ENCODE measurements at regions not wholly inside any gene's neighbourhood (a gene's known extent, or its start where the extent isn't known, plus 50 kb on each side); places are given as distances from the start of the nearest gene placed in this dataset.

DNA sequence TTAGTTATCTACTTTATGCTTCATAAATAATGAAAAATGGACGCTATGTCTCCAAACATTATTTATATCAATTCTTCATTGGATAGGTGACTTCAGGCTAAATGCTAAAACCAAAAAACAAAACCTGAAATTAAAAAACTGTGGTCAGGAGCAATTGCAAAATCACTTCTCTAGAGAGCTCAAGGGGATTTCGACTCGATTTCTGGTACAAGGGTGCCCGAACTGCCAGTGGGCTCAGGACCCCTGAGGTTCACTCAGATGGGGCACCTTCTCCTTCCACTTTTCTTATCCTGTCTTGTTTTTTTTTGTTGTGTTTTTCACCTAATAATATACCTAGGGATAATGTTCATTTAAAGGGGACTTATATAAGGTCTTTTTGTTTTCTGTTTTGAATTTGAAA lies 65.8 kb upstream of the CELF4 start:
- no peaks in the 10 kb centered on the region for H3K4me1 ChIP-seq (ENCODE audit: insufficient read depth, insufficient read length)
- TF ChIP-seq ZNF274 (IDR thresholded peaks at IDR 0.05; ENCODE audit: low read depth, low read length) (no peak), YY1 (IDR thresholded peaks at IDR 0.05; ENCODE audit: insufficient read depth, insufficient read length) (no peak), SUZ12 (IDR thresholded peaks at IDR 0.05; ENCODE audit: extremely low read depth, insufficient read depth, insufficient read length) (no peak)
- H3K36me3 ChIP-seq (ENCODE audit: insufficient read depth, insufficient read length, low read length) = no peaks in the 10 kb centered on the region
- H3K4me3 ChIP-seq (ENCODE audit: insufficient read length, low read depth) = no peak overlapping the region
- no peaks in the 10 kb centered on the region for H3K27me3 ChIP-seq (ENCODE audit: insufficient read depth, insufficient read length)
- H3K9me3 ChIP-seq (ENCODE audit: insufficient read depth, low read length) = no peaks in the 10 kb centered on the region
- no peak overlapping the region for H3K9ac ChIP-seq (ENCODE audit: insufficient read length, low read depth)
- no peak for DNase-seq (ENCODE audit: low read depth, low spot score)

DNA sequence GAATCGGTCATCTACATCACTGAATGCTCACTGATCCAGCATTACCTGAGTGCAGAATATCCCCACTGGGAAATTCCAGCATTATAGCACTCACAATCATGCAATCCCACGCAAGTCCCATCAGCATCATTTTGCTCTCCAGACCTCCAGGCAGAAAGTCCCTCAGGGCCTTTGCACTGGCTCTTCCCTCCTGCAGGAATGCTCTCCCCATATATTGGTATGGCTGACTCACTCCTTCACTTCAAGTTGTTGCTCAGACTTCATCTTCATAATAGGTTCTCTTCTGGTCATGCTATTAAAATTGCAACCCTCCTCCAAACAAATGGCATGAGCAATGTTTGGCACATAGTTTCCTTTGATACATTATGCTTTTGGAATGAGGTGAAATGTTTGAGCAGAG lies 64.7 kb upstream of the CELF4 start:
- no peaks in the 10 kb centered on the region for H3K27me3 ChIP-seq (ENCODE audit: insufficient read depth, insufficient read length)
- H3K36me3 ChIP-seq (ENCODE audit: insufficient read depth, insufficient read length, low read length) = no peaks in the 10 kb centered on the region
- H3K9ac ChIP-seq (ENCODE audit: insufficient read length, low read depth) = no peak overlapping the region
- no peaks in the 10 kb centered on the region for H3K9me3 ChIP-seq (ENCODE audit: insufficient read depth, low read length)
- TF ChIP-seq SUZ12 (IDR thresholded peaks at IDR 0.05; ENCODE audit: extremely low read depth, insufficient read depth, insufficient read length) (no peak), YY1 (IDR thresholded peaks at IDR 0.05; ENCODE audit: insufficient read depth, insufficient read length) (no peak), ZNF274 (IDR thresholded peaks at IDR 0.05; ENCODE audit: low read depth, low read length) (no peak)
- no peak for DNase-seq (ENCODE audit: low read depth, low spot score)
- H3K4me3 ChIP-seq (ENCODE audit: insufficient read length, low read depth) = no peak overlapping the region
- no peaks in the 10 kb centered on the region for H3K4me1 ChIP-seq (ENCODE audit: insufficient read depth, insufficient read length)

DNA sequence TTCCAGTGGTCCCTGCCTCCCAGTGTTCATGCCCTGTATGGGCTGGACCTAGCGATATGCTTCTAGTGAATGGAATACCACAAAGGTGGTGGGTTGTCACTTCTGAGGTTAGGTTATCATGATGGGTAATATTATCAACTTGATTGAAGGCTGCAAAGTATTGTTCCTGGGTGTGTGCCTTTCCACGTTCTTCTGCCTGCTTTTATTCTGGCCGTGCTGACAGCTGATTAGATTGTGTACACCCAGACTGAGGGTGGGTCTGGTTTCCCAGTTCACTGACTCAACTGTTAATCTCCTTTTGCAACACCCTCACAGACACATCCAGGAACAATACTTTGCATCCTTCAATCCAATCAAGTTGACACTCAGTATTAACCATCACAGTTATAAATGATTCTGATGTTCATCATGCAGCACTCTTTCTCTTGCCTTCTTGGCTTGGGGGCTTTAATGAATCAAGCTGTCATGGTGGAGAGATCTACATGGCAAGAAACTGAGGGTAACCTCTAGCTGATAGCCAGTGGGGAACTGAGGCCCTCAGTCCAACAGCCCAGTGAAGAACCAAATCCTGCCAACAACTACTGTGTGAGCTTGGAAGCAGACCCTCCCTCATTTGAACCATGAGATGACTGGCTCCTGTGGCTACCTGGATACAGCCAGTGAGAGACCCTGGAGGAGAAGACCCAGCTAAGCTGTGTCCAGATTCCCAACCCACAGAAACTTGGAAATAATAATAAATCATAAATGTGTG lies 63.0 kb upstream of the CELF4 start:
- no peak overlapping the region for H3K4me3 ChIP-seq (ENCODE audit: insufficient read length, low read depth)
- H3K4me1 ChIP-seq (ENCODE audit: insufficient read depth, insufficient read length) = no peaks in the 10 kb centered on the region
- H3K9ac ChIP-seq (ENCODE audit: insufficient read length, low read depth) = no peak overlapping the region
- no peak for DNase-seq (ENCODE audit: low read depth, low spot score)
- H3K9me3 ChIP-seq (ENCODE audit: insufficient read depth, low read length) = no peaks in the 10 kb centered on the region
- no peaks in the 10 kb centered on the region for H3K27me3 ChIP-seq (ENCODE audit: insufficient read depth, insufficient read length)
- no peak for TF ChIP-seq ZNF274 (IDR thresholded peaks at IDR 0.05; ENCODE audit: low read depth, low read length)
- TF ChIP-seq YY1 (IDR thresholded peaks at IDR 0.05; ENCODE audit: insufficient read depth, insufficient read length) = no peak
- TF ChIP-seq SUZ12 (IDR thresholded peaks at IDR 0.05; ENCODE audit: extremely low read depth, insufficient read depth, insufficient read length) = no peak
- H3K36me3 ChIP-seq (ENCODE audit: insufficient read depth, insufficient read length, low read length) = no peaks in the 10 kb centered on the region

DNA sequence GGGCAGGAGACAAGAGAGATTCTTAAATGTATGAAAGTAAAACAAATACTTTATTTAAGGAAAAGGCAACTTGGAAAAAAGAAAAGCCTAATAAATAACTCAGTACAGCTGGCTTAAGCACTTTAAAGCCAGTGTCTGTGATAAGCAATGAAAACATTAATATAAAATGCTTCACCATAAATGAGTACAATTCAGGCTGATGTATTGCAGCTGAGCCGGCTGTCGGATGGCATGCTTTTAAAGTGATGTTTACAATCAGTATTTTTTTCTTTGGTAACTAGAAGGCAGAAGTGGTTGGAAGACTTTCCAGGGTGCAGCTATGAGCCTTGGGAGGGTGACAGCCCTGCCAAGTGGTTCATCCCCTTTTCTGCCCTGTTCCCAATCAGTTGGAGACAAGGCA lies 58.7 kb upstream of the CELF4 start:
- H3K9me3 ChIP-seq (ENCODE audit: insufficient read depth, low read length) = no peaks in the 10 kb centered on the region
- H3K4me3 ChIP-seq (ENCODE audit: insufficient read length, low read depth) = no peak overlapping the region
- H3K9ac ChIP-seq (ENCODE audit: insufficient read length, low read depth) = no peak overlapping the region
- TF ChIP-seq SUZ12 (IDR thresholded peaks at IDR 0.05; ENCODE audit: extremely low read depth, insufficient read depth, insufficient read length) (no peak), ZNF274 (IDR thresholded peaks at IDR 0.05; ENCODE audit: low read depth, low read length) (no peak), YY1 (IDR thresholded peaks at IDR 0.05; ENCODE audit: insufficient read depth, insufficient read length) (no peak)
- H3K36me3 ChIP-seq (ENCODE audit: insufficient read depth, insufficient read length, low read length) = no peaks in the 10 kb centered on the region
- DNase-seq (ENCODE audit: low read depth, low spot score) = no peak
- H3K4me1 ChIP-seq (ENCODE audit: insufficient read depth, insufficient read length) = no peaks in the 10 kb centered on the region
- H3K27me3 ChIP-seq (ENCODE audit: insufficient read depth, insufficient read length) = no peaks in the 10 kb centered on the region

DNA sequence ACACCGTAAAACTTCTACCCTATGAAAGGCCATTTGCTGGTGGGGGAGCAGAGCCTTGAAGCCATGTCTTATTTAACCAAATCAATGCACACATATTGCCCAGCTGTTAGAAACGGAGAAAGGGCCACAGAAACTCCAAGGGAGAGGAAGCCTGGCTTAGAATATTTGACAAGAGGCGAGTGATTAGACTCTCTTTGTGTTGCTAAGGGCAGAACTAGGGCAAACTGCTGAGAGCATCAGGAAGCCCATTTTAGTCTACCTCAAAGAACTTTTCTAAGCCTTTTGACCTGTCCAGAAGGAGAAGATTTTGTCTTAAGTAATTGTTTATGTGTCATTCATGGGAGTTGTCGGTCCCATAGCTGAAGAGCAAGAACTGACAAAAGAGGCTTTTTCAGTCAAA lies 54.4 kb upstream of the CELF4 start:
- Histone ChIP-seq H3K9me3 (ENCODE audit: insufficient read depth, low read length) (no peaks in the 10 kb centered on the region), H3K4me3 (ENCODE audit: insufficient read length, low read depth) (no peak overlapping the region)

DNA sequence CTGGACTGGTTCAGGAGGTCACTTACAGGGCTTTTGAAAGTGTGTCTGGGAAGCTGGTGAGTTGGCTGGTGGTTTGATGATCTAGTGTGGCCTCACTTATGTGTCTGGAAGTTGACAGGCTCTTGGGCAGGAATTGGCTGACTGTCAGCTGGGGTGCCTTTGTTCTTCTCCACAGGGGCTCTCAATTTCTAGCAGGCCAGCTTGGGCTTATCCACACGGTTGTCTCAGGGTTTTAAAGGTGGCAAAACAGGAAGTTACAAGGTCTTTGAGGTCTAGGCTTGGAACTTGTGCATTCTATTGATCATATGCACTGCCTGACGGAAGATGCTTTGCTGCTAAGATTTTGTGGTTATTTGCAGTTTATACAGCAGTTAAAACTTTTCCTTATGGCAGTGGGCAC lies 52.0 kb upstream of the CELF4 start:
- TF ChIP-seq ZNF274 (IDR thresholded peaks at IDR 0.05; ENCODE audit: low read depth, low read length) (no peak), SUZ12 (IDR thresholded peaks at IDR 0.05; ENCODE audit: extremely low read depth, insufficient read depth, insufficient read length) (no peak), YY1 (IDR thresholded peaks at IDR 0.05; ENCODE audit: insufficient read depth, insufficient read length) (no peak)
- no peaks in the 10 kb centered on the region for H3K27me3 ChIP-seq (ENCODE audit: insufficient read depth, insufficient read length)
- H3K36me3 ChIP-seq (ENCODE audit: insufficient read depth, insufficient read length, low read length) = no peaks in the 10 kb centered on the region
- no peak overlapping the region for H3K4me3 ChIP-seq (ENCODE audit: insufficient read length, low read depth)
- H3K9ac ChIP-seq (ENCODE audit: insufficient read length, low read depth) = no peak overlapping the region
- no peak for DNase-seq (ENCODE audit: low read depth, low spot score)
- H3K4me1 ChIP-seq (ENCODE audit: insufficient read depth, insufficient read length) = no peaks in the 10 kb centered on the region
- H3K9me3 ChIP-seq (ENCODE audit: insufficient read depth, low read length) = no peaks in the 10 kb centered on the region

More for the DNA sequence above, 54.4 kb upstream of the CELF4 start:
- no peak for DNase-seq (ENCODE audit: low read depth, low spot score)
- Histone ChIP-seq H3K36me3 (ENCODE audit: insufficient read depth, insufficient read length, low read length) (no peaks in the 10 kb centered on the region), H3K4me1 (ENCODE audit: insufficient read depth, insufficient read length) (no peaks in the 10 kb centered on the region), H3K27me3 (ENCODE audit: insufficient read depth, insufficient read length) (no peaks in the 10 kb centered on the region), H3K9ac (ENCODE audit: insufficient read length, low read depth) (no peak overlapping the region)
- TF ChIP-seq SUZ12 (IDR thresholded peaks at IDR 0.05; ENCODE audit: extremely low read depth, insufficient read depth, insufficient read length) (no peak), ZNF274 (IDR thresholded peaks at IDR 0.05; ENCODE audit: low read depth, low read length) (no peak), YY1 (IDR thresholded peaks at IDR 0.05; ENCODE audit: insufficient read depth, insufficient read length) (no peak)

Data from NT2/D1 (cell line).